OCI-M1 (cell line): ENCODE measurements at regions not wholly inside any gene's neighbourhood (a gene's known extent, or its start where the extent isn't known, plus 50 kb on each side); places are given as distances from the start of the nearest gene placed in this dataset.
A peak's percentile ranks its signal among the peaks of the same experiment; 100 is the strongest.
"Not testable (repeated sequence)": the region's sequence is repeated elsewhere in the genome, so short reads cannot be mapped to it uniquely, and the experiment has no call there.

Source experiments
- DNase-seq: peaks from one replicate; lab custom pipeline; 2025; lab: John Stamatoyannopoulos, UW

DNA sequence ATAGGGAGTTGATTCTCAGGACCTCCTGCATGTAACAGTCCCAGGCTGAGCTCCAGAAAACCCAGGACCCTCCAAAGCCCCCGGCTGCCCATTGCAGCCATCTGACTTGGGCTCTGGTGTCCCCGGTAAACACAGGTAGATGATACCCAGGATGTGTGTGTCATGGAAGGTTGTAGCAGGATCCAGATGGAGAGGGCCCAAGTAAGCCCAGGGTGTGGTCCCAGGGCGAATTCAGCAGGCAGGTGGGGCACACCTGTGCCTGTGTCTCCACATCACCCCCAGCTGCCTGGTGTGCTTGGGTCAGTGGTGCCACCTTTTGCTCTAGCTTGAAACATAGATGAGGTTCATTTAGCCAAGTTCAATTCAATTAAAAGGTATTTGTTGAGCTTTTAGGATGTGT is 524.1 kb downstream of the GLRX3 start:
- no peak for DNase-seq

DNA sequence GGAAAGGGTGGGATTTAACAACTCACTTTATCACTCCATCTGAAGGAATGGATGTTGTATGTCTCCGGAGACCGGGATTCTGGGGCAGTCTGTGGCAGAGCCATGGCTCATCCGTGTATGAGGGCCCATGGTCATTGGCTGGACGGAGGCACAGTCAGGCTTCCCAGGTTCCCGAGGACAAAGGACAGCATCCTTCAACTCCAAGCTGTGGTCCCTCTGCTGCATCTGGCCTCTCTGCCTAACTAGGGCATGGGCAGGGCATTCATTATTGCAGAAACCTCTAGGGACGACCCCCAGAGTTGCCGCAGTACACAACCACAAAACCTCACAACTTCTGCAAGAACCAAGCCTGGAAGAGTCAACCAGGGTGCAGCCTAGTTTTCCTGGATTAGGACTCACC is 525.2 kb downstream of the GLRX3 start:
- no peak for DNase-seq

DNA sequence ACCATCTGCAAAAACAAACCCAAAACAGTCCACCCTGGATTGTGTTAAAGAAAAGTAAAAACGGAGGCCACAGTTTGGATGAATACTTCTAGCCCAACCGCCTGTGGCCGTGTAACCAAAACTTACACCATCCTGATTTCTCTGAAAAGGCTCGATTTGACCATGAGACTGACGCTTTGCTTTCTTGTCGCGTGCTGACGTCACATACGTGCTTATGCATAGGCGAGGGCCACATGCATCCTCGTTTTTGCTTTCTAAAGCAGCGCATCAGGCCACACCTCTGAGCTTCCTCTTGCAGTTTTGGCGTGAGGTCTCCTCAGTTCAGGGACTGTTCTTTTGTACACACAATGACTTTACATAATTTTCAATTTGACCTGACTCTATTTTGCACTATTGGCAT is 526.6 kb downstream of the GLRX3 start:
- no peak for DNase-seq

DNA sequence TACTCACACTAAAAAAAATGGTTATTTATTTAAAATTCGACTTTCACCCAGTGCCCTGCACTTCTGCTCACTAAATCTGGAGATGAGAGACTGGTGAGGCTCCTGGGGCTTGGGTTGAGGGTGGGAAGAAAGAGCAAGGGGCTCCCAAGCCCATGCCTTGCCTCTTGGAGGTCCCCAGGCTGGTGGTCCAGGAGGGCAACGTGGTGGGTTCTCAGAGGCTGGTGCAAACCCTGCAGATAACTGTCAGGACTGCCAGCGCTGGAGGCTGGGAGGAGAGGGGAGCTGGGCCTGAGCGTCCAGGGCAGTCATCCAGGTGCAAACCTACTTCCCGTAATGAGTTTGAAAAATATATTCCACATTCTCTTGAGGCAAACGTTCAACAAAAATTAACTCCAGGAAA is 528.3 kb downstream of the GLRX3 start:
- DNase-seq: no peak

DNA sequence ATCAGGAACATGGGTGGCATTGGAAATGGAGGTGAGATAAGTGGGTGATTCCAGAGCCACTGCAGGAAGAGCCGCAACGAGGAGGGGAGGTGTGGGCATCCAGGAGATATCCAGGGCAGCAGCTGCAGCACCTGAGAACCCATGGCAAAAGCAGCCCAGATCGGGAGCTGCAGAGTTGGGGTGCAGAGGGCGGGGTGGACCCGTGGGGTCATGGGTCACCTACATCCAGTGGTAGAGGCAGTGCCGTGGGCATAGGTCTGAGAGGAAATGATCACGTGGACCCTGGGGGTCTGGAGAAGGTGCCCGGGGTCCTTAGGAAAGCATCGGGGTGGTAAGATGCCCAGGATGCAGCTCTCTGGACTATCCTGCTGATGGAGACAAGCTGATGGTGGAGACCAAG is 530.0 kb downstream of the GLRX3 start:
- DNase-seq: no peak

DNA sequence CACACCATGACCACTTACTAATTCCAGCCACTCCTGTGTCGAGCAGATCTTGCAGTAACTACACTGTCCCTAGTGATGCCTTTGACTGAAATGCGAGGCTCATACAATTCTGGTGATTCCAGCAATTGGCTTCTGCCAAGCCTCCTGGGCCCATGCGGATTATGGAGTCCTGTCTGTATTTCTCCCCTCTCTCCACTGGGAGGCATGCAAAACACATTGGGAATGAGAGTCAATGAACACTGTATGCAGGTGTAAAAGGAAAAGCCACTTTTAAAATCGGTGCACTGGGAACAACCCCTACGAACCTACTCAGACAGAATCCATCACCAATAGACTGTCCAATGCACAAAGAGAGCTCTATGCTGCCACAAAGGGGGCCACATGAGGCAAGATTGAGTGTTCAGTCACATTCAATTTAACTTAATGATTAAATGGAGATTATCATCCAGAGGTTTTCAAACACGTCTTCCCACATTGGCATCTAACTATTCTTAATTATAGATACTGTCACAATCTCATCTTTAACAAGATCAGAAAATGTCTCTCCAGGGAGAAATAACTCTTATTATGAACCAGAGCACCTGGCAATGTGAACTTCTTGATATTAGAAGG is 550.6 kb downstream of the GLRX3 start:
- DNase-seq: peak; percentile 2

DNA sequence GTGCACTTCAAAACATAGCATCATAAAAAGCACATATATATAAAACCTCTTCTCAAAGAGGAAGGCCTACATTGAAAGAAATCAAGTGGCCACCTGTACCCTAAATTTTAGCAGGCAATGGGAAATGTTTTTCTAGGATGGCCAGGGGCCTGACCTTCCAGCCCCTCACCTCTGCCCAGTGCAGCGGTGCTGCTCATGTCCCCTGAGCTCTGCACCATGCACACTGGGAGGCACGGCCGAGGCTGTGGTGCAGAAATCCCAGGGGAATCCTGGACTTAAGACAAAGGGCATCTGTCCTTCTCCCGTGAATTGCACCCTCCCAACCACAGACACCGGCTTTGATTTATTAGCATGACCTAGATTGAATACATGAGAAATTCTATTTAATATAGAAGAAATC is 551.4 kb downstream of the GLRX3 start:
- no peak for DNase-seq

DNA sequence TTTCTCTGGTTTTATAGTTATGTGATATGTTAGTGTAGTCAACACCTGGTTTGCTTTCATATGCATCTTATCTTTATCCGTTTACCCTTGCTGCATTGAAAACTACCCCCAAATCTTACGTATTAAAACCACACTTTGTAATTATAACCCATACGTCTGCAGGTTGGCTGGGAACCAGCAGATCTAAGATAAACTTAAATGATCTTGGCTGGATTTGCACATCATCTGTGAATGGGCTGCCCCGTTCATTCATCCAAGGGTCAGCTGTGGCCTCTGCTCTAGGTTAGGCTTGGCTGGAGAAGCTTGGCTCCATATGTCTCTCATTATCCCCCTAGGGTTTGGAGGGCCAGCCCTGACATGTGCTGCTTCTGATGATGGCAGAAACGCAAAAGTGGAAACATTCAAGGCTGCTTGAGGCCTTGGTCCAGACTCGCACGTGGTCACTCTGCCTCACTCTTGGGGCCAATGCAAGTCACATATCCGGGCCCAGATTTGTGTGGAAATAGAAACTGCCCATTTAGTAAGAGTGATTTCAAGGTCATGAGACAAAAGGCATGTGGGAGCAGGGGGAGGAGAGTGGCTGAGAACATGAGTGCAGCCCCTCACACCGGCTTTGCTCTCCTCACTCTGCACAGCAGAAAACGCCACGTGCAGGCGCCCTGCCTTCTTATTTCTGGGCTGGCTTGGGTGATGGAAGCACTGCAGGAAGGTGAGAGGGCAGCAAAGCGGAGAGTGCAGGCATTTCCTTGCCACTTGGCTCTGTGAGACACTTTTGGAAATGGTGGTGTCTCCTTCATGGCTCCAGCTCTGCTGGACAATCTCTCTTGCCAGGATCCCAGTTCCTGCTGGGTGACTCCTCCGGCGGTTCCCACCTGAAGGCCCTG is 553.8 kb downstream of the GLRX3 start:
- no peak for DNase-seq

DNA sequence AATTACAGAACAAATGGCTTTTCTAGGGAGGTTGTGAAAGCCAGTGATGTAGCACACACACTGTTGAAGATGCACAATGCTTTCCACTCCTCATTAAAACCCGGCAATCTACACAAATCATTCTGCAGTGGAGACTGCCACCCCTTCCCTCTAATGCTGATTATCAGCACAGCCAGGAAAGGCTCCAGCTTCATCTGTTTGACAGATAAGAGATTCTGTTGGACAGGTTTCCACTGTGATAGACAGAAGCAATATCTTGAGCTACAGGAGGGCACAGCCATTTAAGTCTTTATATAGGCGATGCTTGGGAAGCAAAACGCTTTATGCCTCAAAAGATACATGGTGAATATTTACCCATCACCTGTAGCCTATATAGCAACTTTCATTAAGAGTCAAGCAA is 555.6 kb downstream of the GLRX3 start:
- DNase-seq: no peak

DNA sequence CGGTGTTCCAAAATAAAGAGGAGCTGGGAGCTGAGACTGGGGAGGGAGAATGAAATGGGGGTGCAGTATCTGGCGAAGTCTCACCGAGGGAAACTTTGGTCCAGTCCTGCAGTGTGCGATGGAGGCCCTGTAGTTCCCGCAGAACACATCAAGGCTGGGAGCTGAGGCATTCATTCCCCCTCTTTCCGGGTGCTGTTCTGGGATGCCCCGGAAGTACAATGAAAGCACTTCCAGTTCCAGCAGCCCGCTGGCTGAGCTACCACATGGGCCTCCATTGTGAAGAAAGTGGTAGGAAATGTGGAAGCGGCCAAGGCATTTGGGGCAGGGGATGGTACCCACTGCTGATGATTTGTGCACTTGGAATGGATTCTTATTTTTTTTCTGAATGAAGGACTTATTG is 560.7 kb downstream of the GLRX3 start:
- no peak for DNase-seq

DNA sequence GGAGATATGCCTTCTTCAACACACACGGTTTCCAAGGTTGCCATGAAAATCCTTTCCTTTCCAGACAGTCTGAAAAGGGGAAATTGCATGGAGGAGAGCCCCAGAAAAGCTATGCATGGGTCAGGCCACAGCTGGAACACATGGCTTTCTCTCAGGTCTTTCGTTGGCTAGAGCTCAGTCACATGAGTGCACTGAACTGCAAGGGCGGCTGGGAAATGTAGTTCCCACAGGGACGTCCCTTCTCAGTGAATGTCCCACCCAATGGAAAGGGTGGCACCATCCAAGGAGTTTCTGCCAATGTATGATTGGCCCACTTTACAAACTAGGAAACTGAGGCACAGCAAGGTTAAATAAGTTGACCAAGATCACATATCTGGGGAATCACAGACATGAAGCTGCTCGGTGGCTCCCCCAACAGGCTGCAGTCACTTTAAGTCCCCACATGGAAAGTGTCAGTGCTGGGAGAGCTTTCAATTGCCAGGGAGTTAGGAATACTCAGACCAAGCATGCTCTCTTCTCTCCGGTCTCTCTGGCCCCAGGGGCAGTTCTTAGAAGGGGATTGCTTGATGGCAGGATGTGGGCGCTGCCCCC is 571.3 kb downstream of the GLRX3 start:
- DNase-seq: no peak

DNA sequence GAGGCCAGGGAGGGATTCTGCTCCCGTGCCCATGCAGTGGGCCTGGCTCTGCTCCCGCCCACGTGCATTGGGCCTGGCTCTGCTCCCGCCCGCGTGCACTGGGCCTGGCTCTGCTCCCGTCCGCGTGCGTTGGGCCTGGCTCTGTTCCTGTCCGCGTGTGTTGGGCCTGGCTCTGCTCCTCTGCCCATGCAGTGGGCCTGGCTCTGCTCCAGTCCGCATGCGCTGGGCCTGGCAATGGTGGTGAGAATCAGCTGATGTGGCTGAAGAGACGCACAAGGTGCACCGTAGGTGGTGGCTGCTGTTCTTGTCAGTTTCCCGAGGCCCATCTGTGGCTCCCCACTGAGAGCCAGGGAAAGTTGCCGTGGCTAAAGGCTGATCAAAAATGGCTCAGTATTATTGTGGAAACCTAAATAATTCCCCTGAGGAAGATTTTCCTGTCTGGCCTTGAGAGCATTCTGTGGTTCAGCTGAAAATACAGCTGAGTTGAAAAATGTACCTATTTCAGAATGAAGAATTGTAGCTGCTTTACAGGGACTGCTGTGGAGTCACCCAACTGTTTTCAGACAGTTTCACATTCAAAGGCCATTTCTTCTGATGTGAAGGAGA is 572.4 kb downstream of the GLRX3 start:
- no peak for DNase-seq

DNA sequence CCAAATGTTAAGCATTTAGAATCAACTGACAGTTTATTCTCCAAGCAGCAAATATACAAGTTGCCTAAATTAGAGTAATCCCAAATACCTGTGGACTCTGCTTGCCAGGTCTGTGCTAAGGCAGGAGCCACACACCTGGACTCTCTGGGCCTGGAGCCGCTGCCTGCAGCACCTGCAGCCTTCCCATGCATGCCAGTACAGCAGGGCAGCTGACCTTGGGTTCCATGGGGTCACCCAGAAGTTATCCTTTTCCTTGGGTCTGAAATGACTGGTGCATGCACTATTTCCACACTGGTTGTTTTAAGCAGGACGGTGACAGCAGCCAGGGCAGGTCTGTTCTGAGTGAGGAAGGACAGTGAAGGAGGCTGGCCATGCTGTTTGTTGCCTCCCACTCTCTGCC is 573.2 kb downstream of the GLRX3 start:
- DNase-seq: no peak

DNA sequence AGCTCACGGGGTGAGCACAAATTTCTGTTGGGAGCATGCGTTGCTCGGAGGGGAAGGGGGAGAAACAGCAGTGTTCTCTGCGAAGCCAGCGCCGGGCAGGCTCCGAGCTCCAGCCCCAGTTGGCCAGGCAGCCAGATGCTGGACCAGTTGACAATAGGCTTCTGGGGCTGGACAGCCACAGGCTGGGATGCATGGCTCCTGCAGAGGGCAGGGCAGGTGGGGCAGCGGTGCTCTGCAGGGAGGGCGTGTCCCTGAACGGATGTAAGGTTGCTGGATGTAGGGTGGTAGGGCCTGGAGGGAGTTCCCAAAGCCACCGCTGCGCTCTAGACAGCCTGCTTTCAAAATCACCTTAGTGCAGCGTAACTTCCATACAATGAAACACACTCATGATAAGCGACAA is 574.9 kb downstream of the GLRX3 start:
- no peak for DNase-seq

DNA sequence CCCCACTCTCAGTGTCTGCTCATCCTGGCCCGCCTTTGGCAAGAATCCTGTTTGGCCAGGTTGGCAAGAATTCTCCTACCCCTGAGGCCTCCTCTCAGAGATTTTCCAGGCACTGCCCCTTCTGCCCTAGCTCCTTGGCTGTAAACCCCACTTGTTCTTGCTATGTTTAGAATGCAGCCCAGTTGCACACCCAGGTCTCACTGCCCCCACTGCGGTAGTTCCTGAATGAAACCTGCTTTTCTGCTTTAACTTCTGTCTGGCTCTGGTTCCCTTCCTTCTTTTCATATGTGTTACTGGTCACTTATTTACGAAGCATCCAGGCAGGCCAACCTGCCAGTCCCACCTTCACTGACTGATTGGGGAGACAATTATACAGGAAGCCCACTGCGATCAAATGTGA is 576.9 kb downstream of the GLRX3 start:
- DNase-seq: no peak

DNA sequence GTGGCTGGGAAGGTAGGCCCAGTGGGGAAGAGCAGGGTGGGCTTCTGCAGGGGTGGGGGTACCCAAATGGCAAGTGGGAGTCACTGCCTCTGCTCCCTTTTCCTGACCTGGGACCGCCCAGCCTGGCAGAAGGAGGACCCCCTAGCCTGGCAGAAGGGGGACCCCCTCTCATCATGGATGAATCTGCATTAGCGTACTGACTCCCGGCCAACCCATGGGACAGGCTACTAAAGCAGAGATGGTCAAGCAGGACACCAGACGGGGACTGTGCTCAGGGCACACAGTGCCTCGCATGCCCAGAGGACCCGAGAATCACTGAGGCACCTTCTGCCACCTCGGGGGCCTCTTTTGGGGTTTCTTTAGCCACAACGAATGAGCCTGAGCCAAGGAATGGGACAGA is 577.5 kb downstream of the GLRX3 start:
- no peak for DNase-seq

DNA sequence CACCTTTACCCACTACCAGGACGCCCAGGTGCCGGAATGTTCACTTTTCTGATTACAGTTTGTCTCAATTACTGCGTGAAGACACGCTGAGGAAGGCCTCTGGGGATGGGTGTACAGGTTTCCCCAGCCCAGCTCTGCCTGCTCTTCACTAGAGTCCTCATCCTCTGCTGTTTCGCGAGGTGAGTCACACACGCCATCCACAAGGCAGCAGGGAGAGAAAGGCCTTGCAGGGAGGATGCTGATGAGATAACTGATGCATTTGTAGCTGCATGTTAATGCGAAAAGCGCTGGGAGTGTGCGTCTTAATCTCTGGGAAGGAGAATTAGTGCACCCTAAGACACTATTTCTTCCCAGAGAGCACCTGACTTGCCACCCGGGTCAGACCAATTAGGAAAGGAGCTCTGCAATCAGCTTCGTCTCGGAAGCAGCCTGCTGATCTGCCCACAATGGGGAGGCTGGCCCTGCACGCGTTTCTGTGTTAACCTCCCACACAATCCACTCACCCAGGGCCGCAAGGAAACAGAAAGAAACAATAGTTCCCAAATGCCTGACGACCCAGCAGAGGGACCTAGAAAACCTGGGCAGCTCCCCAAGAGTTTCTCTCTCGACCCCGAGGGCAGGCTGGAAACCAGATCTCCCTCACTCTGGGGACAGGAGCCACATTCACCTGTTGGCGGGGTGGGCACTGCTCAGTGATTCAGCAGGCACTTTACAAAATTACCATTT is 578.7 kb downstream of the GLRX3 start:
- DNase-seq: no peak

DNA sequence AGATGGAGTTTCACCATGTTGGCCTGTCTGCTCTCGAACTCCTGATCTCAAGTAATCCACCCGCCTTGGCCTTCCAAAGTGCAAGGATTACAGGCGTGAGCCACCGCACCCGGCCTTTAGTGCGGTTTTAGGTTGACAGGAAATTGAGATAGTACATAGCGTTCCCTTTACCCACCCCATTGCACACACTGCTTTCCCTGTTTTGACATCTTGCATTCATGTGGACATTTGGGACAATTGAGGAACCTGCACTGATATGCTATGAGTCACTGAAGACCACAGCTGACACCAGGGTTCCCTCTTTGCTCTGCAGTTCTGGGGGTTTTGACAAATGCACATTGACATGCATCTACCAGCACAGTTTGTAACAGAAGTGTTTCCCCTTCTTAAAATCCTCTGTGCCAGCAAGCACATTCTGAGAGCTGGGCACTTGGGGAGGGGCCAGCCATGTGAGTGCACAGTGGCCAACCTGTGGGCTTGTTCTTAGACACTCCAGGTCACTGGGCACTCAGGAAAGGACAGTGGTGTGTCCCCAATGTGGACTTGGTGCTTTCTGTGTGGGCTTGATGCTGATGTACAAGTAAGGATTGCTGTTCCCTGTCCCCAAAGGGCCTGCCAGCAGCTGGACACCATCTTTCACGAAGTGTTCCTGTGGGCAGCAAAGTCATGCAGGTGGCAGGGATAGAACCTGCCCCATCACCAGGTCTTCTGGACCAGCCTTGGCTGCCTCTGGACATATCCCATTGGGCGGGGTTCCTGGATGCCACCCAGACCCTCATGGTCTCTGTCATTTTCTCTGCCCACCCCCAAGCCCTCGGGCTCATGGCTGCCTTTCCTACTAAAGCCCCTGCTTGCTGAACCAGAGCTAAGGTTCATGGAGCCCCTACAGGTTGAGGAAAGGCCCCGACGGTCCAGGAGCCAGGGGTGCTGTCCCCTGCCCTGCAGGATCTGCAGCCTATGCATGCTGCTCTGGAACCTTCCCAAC is 579.8 kb downstream of the GLRX3 start:
- DNase-seq: no peak

DNA sequence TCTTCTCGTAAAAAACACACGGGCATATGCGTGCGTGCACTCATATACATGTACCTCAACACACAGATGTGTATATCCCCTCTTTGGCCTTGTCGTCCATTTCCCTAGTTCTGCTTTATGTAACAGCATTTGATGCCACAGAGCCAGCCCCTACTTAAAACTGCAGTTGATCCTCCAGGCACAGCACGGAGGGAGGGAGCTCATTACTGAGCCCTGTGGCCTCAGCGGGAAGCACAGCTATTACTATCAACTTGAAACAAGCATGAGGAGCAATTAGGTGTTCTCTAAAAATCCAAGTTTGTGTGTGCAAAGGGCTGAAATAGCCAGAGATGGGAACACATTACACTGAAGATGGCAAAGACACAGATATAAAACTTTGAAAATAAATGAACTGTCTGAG is 580.9 kb downstream of the GLRX3 start:
- DNase-seq: no peak

DNA sequence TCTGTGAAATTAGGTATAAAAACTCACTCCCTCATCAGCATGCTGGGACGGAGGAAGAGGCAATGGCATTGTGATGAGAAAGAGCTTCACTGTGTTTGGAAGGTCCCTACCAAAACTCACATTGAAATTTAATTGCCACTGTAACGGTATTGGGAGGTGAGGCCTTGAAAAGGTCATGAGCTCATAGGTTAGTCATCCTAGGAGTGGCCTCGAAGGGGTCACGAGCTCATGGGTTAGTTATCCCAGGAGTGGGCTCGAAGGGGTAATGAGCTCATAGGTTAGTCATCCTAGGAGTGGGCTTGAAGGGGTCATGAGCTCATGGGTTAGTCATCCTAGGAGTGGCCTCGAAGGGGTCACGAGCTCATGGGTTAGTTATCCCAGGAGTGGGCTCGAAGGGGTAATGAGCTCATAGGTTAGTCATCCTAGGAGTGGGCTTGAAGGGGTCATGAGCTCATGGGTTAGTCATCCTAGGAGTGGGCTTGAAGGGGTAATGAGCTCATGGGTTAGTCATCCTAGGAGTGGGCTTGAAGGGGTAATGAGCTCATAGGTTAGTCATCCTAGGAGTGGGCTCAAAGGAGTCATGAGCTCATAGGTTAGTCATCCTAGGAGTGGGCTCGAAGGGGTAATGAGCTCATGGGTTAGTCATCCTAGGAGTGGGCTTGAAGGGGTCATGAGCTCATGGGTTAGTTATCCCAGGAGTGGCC is 582.7 kb downstream of the GLRX3 start:
- DNase-seq: not testable (repeated sequence)

DNA sequence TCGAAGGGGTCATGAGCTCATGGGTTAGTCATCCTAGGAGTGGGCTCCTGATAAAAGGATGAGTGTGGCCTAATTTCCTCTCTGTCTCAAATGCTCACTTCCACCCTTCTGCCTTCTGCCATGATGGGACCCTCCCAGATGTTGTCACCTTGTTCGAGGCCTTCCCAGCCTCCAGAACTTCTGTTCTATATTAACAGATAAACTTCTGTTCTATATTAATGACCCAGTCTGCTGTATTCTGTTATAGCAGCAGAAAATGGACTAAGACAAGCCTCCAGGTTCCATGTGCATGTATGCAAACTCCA is 583.2 kb downstream of the GLRX3 start:
- DNase-seq: no peak
